MG63 (cell line): ENCODE measurements at regions not wholly inside any gene's neighbourhood (a gene's known extent, or its start where the extent isn't known, plus 50 kb on each side); places are given as distances from the start of the nearest gene placed in this dataset.
"Not testable (repeated sequence)": the region's sequence is repeated elsewhere in the genome, so short reads cannot be mapped to it uniquely, and the experiment has no call there.

Experiments used
- DNase-seq: peaks from one replicate; pipeline ENCODE4 v3.0.0-alpha.2; 2020
- H3K27me3 ChIP-seq: fragments of 250-450 bp; sonication (Bioruptor Pico); 2 replicates; pipeline ENCODE4 v1.5.1; 2020; ENCODE audit warnings: mild to moderate bottlenecking, moderate library complexity
- H3K36me3 ChIP-seq: fragments of 250-450 bp; sonication (Bioruptor Pico); 2 replicates; pipeline ENCODE4 v1.5.1; 2020; ENCODE audit warnings: mild to moderate bottlenecking, moderate library complexity
- H3K4me3 ChIP-seq: fragments of 250-450 bp; sonication (Bioruptor Pico); 2 replicates; pipeline ENCODE4 v1.5.1; 2020; ENCODE audit warnings: mild to moderate bottlenecking, moderate library complexity
- H3K9me3 ChIP-seq: fragments of 250-450 bp; sonication (Bioruptor Pico); 2 replicates; pipeline ENCODE4 v1.5.1; 2020; ENCODE audit warnings: mild to moderate bottlenecking, moderate library complexity

DNA sequence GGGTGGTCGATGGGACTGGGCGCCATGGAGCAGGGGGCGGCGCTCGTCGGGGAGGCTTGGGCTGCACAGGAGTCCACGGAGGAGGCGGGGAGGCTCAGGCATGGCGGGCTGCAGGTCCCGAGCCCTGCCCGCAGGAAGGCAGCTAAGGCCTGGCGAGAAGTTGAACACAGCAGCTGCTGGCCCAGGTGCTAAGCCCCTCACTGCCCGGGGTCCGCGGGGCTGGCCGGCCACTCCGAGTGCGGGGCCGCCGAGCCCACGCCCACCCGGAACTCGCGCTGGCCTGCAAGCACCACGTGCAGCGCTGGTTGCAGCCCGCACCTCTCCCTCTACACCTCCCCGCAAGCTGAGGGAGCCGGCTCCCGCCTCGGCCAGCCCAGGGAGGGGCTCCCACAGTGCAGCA is 230.6 kb upstream of the C16orf82 start:
- not testable (repeated sequence) for H3K9me3 ChIP-seq, H3K27me3 ChIP-seq, H3K36me3 ChIP-seq, H3K4me3 ChIP-seq, DNase-seq

- DNase-seq, result no peak
- H3K4me3 ChIP-seq, result no peak overlapping the region
Observed at GRCh38 chr16:26838931-26839330, 227.8 kb upstream of the C16orf82 start.

DNA sequence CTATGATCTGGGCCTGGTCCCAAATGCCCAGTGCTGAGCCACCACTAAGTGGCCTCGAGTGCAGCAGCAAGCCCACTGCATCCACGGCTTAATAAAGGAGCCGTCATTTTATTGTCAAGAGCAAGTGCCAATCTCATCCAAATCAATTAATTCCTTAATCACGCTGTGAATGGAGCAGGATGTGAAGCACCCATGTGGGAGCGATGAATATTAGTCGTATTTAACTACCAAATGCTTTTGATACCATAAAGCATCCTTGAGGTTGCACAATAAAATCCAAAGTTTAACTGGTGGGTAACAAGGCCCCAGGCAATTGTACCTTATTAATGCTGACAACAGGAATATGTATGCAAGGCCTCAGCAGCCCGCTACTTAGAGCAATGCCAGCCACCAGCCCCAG is 226.0 kb upstream of the C16orf82 start:
- no peaks in the 10 kb centered on the region for H3K9me3 ChIP-seq
- no peak for DNase-seq
- no peak overlapping the region for H3K4me3 ChIP-seq
- H3K36me3 ChIP-seq, result no peaks in the 10 kb centered on the region
- H3K27me3 ChIP-seq, result no peaks in the 10 kb centered on the region; the same call in 1 of the 2 replicates

More at GRCh38 chr16:26838931-26839330, 227.8 kb upstream of the C16orf82 start:
- Histone ChIP-seq H3K9me3 (no peaks in the 10 kb centered on the region), H3K36me3 (no peaks in the 10 kb centered on the region), H3K27me3 (no peaks in the 10 kb centered on the region; the same call in 1 of the 2 replicates)

DNA sequence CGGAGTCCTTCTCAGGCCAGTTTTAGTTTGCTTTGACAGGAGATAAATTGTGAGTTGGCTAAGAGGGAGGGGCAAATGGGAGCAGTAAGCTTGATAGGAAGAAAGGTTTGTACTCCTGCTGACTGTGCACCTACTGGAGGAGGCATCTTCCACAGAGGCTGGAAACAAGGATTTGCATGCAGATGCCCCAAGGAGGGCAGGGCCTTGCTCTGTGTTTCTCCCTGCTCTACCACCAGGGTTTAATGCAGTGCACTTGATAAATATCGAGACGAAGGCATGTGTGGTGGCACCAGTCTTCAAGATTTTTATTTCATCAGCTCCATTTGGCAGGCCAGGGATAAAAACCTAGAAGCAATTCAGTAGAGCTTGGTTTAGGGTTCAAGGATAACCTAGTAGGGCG is 210.5 kb upstream of the C16orf82 start:
- no peak for DNase-seq
- Histone ChIP-seq H3K36me3 (no peaks in the 10 kb centered on the region), H3K9me3 (peaks cover 9% of the 10 kb centered on the region; the same call in 1 of the 2 replicates), H3K27me3 (no peaks in the 10 kb centered on the region), H3K4me3 (no peak overlapping the region)

DNA sequence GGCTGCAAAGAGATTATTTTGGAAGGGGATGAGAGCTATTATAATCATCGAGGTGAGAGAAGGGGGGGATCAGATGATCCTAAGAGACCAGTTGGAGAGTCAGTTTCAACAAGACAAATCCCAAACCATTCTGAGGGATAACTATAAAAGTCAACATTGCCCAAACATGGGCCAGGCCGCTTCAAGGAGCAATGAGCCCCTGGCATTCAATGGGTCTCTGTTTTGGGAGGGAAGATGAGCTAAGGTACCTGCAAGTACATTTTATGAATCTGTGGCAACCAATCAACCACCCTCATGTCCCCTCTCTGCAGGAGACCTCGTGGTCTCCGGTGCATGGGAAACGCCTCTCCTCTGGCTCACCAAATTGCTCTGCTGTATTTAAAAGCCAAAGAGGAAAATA is 209.9 kb upstream of the C16orf82 start:
- H3K4me3 ChIP-seq, result no peak overlapping the region
- H3K9me3 ChIP-seq, result peaks cover 9% of the 10 kb centered on the region; the same call in 1 of the 2 replicates
- H3K27me3 ChIP-seq, result no peaks in the 10 kb centered on the region
- no peaks in the 10 kb centered on the region for H3K36me3 ChIP-seq
- DNase-seq, result no peak

GRCh38 chr16:26857371-26857770 is 209.4 kb upstream of the C16orf82 start:
- H3K27me3 ChIP-seq, result no peaks in the 10 kb centered on the region
- H3K36me3 ChIP-seq, result no peaks in the 10 kb centered on the region
- no peak for DNase-seq
- peaks cover 9% of the 10 kb centered on the region; the same call in 1 of the 2 replicates for H3K9me3 ChIP-seq
- H3K4me3 ChIP-seq, result no peak overlapping the region

- Histone ChIP-seq H3K36me3 (no peaks in the 10 kb centered on the region), H3K27me3 (no peaks in the 10 kb centered on the region), H3K9me3 (peaks cover 9% of the 10 kb centered on the region; the same call in 1 of the 2 replicates), H3K4me3 (no peak overlapping the region)
- DNase-seq, result no peak
Observed at GRCh38 chr16:26860506-26860905, 206.2 kb upstream of the C16orf82 start.

DNA sequence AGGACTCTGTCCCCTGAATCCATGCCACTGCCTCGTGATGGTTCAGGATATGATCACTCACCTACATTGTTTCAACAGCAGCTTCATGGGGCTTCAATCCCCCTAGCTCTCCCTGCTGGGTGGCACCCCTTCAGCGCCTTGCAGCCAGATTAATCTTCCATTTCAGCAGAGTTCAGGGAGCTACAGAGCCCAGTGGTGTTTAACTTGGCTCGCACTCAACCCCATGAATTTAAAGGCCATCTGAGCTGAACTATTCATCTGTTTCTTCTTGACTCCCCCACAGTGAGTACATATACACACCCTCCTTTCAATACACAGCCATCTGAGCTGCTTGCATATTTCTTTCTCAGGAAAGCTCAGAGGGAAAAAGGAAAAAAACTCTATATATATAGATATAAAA is 202.8 kb upstream of the C16orf82 start:
- no peak for DNase-seq
- no peaks in the 10 kb centered on the region for H3K27me3 ChIP-seq
- peaks cover 9% of the 10 kb centered on the region; the same call in 1 of the 2 replicates for H3K9me3 ChIP-seq
- H3K36me3 ChIP-seq, result no peaks in the 10 kb centered on the region
- H3K4me3 ChIP-seq, result no peak overlapping the region

DNA sequence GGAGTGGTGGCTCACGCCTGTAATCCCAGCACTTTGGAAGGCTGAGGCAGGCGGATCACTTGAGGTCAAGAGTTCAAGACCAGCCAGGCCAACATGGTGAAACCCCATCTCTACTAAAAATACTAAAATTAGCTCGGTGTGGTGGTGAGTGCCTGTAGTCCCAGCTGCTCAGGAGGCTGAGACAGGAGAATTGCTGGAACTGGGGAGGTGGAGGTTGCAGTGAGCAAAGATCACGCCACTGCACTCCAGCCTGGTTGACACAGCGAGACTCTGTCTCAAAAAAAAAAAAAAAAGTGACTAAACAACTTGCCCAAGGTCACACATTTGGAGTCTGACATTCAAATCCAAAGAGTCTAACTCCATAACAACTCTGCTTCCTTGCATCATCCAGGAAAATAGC is 192.4 kb upstream of the C16orf82 start:
- H3K4me3 ChIP-seq, DNase-seq, H3K27me3 ChIP-seq, H3K9me3 ChIP-seq, H3K36me3 ChIP-seq: not testable (repeated sequence)

- no peaks in the 10 kb centered on the region for H3K27me3 ChIP-seq
- no peaks in the 10 kb centered on the region for H3K9me3 ChIP-seq
- H3K4me3 ChIP-seq, result no peak overlapping the region
- DNase-seq, result no peak
- no peaks in the 10 kb centered on the region for H3K36me3 ChIP-seq
Observed at GRCh38 chr16:26877421-26877820, 189.3 kb upstream of the C16orf82 start.

GRCh38 chr16:26885674-26886073 is 181.1 kb upstream of the C16orf82 start:
- Histone ChIP-seq H3K36me3 (no peaks in the 10 kb centered on the region), H3K9me3 (no peaks in the 10 kb centered on the region), H3K27me3 (peaks cover 9% of the 10 kb centered on the region), H3K4me3 (no peak overlapping the region)
- no peak for DNase-seq

GRCh38 chr16:26889740-26890139 is 177.0 kb upstream of the C16orf82 start:
- no peak overlapping the region for H3K4me3 ChIP-seq
- no peak for DNase-seq
- H3K27me3 ChIP-seq, result peaks cover 7% of the 10 kb centered on the region
- H3K36me3 ChIP-seq, result no peaks in the 10 kb centered on the region
- no peaks in the 10 kb centered on the region for H3K9me3 ChIP-seq

- H3K36me3 ChIP-seq, result no peaks in the 10 kb centered on the region
- H3K27me3 ChIP-seq, result no peaks in the 10 kb centered on the region; the same call in 1 of the 2 replicates
- DNase-seq, result no peak
- H3K9me3 ChIP-seq, result no peaks in the 10 kb centered on the region
- H3K4me3 ChIP-seq, result no peak overlapping the region
Observed at GRCh38 chr16:26898200-26898599, 168.5 kb upstream of the C16orf82 start.

DNA sequence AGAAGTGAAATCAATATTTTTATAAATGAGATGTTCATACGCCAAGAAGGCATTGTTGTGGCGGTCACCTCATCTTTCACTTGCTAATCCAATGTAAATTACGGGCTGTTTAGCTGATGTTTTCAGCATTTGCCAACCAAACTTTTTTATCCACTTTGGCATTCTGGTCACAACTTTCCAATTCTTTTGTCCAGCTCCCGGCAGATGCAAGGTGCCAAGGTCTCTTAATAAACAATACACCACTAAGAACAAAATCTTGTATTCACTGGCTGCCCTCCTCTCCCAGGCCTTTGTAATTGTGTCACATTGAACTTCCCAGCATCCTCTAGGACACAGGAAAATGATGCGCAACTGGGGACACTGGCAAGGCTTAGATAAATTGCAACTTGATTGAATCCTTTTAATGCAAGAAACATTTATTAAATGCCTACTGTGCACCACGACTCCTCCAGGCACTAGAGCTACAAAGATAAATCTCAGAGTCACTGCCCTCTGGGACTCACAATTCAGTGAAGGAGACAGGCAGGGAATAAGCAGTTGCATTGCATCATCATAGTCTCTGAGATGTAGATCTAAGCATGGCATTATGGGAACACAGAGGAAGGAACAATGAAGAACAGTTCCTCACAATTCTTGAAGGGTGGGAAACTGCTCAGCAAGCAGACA is 165.4 kb upstream of the C16orf82 start:
- Histone ChIP-seq H3K36me3 (no peaks in the 10 kb centered on the region), H3K27me3 (no peaks in the 10 kb centered on the region; the same call in 1 of the 2 replicates), H3K9me3 (no peaks in the 10 kb centered on the region), H3K4me3 (no peak overlapping the region)
- DNase-seq, result no peak

GRCh38 chr16:26901983-26902382 is 164.7 kb upstream of the C16orf82 start:
- no peak for DNase-seq
- Histone ChIP-seq H3K36me3 (no peaks in the 10 kb centered on the region), H3K27me3 (no peaks in the 10 kb centered on the region; the same call in 1 of the 2 replicates), H3K4me3 (no peak overlapping the region), H3K9me3 (no peaks in the 10 kb centered on the region)

GRCh38 chr16:26905336-26905735 is 161.4 kb upstream of the C16orf82 start:
- Histone ChIP-seq H3K27me3 (no peaks in the 10 kb centered on the region), H3K4me3 (no peak overlapping the region), H3K9me3 (no peaks in the 10 kb centered on the region), H3K36me3 (no peaks in the 10 kb centered on the region)
- DNase-seq, result peak; percentile 10

- Histone ChIP-seq H3K9me3 (no peaks in the 10 kb centered on the region), H3K27me3 (peaks cover 3% of the 10 kb centered on the region; the same call in 1 of the 2 replicates), H3K36me3 (no peaks in the 10 kb centered on the region), H3K4me3 (no peak overlapping the region)
- DNase-seq, result no peak
Observed at GRCh38 chr16:26909623-26910022, 157.1 kb upstream of the C16orf82 start.

DNA sequence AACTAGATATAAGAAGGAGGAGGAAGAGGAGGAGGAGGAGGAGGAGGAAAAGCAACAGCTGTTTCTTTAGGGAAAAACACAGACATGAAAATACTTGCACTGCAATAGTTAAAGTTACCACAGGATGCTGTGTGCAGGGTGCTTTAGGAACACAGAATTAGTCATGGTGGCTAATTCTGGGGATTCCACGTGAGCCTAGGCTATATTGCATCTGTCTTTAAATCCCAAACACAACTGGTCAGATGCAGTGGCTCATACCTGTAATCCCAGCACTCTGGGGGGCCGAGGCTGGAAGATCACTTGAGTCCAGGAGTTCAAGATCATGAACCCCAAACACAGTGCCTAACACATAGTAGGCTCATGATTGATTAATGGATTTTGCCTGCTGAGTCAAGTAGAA is 155.3 kb upstream of the C16orf82 start:
- Histone ChIP-seq H3K9me3 (no peaks in the 10 kb centered on the region), H3K4me3 (no peak overlapping the region), H3K27me3 (peaks cover 3% of the 10 kb centered on the region; the same call in 1 of the 2 replicates), H3K36me3 (no peaks in the 10 kb centered on the region)
- no peak for DNase-seq
